GM21423 (cell line): ENCODE measurements at regions not wholly inside any gene's neighbourhood (a gene's known extent, or its start where the extent isn't known, plus 50 kb on each side); places are given as distances from the start of the nearest gene placed in this dataset.
"Not testable (repeated sequence)": the region's sequence is repeated elsewhere in the genome, so short reads cannot be mapped to it uniquely, and the experiment has no call there.

Experiments
- ATAC-seq: cut with Tn5 transposase; IDR thresholded peaks from one replicate; pipeline ENCODE4 v1.9.1; 2021; ENCODE audit warnings: mild to moderate bottlenecking, moderate library complexity; ENCODE audit not compliant: unreplicated experiment

- ATAC-seq, result no peak
Observed at GRCh38 chr6:168916576-168917211, 337.0 kb downstream of the THBS2 start.

- no peak for ATAC-seq
Observed at GRCh38 chr6:168915855-168916254, 337.8 kb downstream of the THBS2 start.

GRCh38 chr6:168915242-168915641 lies 338.4 kb downstream of the THBS2 start:
- no peak for ATAC-seq

DNA sequence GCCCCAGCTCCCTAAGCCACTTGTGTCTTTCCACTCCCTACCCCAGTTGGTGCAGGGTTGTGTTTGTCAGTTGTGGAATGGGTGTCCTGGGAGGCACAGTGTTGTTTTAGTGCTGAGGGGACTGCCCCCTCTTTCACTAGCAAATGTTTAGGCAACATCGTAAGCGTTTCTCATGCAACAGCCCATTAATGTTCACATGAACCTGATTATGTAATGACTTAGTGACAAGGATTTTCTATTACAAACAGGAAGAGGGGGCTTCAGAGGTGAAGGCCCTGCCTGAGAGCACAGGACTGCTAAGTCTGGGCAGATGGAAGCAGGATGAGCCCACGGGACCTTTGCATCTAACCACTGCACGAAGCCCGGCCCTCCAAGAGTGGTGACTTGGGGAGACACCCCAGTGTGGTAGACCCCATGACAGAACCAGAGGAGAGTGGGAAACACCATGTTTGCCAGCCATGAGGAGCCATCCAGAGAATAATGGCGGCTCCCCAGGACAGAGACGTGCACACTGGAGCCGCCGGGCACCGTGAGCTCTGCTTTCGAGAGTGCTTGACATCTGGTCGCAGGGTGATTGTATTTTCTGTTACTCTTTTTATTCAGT lies 339.7 kb downstream of the THBS2 start:
- ATAC-seq, result no peak

DNA sequence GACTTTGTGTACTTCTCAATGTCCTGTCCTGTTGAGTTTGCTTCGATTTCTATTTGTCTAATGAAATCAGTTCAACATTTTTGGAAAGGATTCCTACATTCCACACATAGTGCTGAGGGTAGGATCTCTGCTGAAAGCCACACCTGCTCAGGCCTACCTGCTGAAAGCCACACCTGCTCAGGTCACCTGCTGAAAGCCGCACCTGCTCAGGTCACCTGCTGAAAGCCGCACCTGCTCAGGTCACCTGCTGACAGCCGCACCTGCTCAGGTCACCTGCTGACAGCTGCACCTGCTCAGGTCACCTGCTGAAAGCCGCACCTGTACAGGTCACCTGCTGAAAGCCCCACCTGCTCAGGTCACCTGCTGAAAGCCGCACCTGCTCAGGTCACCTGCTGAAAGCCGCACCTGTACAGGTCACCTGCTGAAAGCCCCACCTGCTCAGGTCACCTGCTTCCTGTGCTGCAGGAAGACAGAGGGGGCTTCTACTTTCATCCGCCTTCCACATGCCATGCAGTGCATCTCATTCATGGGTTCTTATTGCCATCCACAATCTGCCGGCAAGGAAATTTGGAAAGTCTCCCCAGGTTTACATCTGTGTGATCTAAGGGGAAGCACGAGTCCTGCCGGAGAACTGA lies 340.3 kb downstream of the THBS2 start:
- ATAC-seq, result not testable (repeated sequence)

DNA sequence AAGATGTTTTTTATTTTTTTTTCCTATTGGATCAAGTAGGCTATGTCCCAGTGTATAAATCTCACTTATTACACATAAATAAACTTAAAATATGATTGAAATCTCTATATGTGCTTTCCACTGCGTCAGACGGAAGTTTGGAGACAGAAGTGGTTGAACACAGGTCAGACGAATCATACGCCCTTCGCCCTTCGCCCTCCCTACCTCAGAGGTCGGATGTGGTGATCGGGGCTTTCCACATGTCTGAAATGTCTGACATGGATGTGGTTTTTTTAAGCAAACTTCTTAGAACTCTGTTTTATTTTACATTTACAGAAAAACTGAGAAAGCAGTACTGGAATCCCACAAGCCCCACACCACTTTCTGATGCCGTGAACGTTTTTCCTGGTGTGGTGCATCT lies 344.4 kb downstream of the THBS2 start:
- ATAC-seq, result no peak

GRCh38 chr6:168908887-168909286 lies 344.8 kb downstream of the THBS2 start:
- ATAC-seq, result no peak

DNA sequence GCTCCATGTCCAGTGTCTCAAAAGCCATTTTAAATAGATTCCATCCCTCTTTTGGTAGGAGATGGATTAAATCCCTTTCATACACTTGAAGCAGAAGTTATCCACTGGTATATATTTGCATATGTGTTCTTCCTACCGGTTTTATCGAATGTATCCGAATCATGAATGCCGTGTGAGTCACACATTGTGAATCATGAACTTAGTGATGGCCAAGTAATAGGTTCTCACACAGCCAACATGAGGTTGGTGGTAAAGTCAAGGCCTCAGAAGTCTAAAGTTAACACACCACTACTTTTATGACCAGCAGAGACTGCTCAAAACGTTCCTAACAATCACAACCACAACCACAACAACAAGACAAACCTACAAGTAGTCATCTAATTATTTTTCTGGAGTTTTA lies 345.5 kb downstream of the THBS2 start:
- no peak for ATAC-seq

DNA sequence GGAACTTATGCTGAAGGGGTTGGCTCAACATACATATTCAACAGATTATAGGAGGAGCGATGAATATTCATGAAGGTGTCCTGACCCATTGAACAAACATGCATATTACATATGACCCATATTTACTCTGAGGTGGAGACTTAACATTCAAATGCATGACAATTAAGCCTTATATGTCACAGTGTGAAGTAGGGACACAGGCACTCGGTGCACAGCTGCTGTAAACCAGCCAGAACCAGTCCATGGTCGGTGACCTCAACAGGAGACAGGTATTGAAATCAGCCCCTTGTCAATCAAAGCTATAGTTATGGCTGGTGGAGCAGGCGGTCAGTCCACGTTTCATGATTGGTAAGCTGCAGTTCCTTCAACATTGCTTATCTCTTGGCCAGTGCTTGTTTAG lies 347.3 kb downstream of the THBS2 start:
- no peak for ATAC-seq

- no peak for ATAC-seq
Observed at GRCh38 chr6:168905451-168906090, 348.1 kb downstream of the THBS2 start.

GRCh38 chr6:168903613-168904345 lies 349.9 kb downstream of the THBS2 start:
- ATAC-seq, result no peak

DNA sequence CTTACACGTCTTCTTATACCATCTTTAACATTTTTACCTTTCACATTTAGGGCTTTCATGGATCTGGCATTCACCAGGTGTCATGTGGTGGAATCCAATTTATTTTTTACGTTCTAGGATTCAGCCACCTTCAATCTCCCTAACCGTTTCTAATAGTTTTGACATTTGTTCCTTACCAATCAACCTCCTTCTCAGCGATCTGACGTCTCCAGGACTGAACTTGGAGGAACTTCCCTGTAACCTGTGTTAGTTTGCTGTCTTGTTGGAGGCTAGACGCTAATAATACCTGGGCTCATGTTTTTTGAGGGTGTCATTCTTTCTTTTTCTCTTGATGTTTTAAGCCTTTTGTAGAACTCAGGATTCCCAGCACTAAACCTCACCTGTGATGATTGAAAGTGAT lies 351.6 kb downstream of the THBS2 start:
- no peak for ATAC-seq

DNA sequence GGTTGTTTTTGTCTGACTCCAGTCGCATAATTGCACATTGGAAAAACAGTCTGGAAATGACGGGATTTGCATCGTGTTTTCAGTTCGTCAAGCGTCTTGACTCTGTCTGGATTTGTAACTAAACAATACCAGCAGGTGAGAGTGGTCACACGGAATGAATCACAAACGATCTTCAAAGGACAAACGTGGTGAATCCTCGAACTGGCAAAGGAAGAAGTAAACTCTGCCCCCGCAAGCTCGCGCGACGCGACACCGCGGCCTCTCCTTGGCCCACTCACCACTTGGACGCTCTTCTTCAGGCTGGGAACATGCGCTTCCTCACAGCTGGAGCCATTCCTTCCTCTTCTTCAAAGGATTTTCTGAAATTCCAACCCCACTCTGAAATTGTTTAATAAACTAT lies 352.6 kb downstream of the THBS2 start:
- no peak for ATAC-seq

DNA sequence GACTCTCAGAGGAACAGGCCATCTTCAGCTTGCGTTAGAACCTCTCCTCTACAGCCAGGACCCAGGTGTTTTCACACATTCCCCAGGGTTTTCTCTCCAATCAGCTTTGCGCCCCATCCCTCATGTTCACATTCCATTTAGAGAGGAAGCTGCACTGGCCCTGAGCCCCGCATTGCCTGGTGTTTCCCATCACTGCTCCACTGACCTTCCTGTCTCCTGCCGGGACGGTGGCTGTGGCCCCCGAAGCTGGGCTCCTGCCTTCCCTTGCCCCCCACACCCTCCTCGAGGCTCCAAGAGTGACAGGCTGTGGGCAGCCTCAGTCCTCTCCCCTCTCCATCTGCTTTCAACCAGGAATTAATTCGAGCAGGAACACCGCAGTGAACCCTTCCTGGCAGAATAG lies 357.3 kb downstream of the THBS2 start:
- ATAC-seq, result no peak

DNA sequence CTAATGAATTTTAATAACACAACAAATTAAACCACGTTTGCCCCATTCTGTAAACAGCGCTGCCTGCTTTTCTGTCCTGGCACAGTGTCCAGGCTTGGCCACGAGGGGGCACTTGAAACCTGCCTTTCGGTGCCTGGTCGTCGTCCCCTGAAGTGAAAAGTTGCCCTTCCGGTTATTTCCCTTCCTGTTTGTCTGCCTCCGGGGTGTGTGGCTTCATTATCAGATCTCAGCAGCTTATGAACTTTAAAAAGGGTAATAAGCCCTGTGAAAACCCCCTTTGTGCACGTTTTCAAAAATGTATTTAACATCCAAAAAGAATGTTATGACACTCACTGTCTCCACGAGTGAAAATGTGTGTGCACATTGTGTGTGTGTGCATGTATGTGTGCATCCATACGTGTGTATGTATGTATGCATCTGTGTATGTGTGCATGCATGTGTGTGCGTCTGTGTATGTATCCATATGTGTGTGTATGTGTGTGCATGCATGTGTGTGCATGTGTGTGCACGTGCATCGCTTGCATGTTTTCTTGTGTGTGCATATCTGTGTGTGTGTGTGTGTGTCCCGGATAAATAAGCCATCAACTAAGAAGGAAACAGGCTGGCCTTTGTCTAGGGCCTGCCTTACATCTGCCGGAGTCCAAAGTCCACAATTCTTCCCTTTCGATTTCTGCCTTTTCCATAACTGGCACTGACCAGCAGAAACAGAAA lies 358.4 kb downstream of the THBS2 start:
- peak; percentile 99 for ATAC-seq

GRCh38 chr6:168892031-168892430 lies 361.6 kb downstream of the THBS2 start:
- ATAC-seq, result no peak

DNA sequence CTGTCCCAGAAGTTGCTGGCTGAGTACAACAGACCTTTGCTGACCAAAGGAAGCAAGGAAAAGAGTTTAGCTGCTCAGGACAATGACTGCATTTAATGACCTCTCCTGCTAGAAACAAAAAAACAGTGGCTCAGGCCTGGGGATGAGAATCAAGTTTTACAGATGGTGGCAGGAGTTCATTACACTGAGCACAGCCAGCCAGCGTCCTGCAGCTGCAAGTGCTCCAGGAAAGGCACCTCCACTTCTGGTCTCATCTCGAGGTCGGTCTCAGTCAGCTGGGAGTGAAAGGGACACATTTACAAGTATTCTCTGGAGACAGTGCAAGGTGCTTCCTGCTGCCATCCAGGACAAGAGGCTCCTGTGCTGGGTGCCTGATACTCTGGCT lies 362.7 kb downstream of the THBS2 start:
- ATAC-seq, result no peak

DNA sequence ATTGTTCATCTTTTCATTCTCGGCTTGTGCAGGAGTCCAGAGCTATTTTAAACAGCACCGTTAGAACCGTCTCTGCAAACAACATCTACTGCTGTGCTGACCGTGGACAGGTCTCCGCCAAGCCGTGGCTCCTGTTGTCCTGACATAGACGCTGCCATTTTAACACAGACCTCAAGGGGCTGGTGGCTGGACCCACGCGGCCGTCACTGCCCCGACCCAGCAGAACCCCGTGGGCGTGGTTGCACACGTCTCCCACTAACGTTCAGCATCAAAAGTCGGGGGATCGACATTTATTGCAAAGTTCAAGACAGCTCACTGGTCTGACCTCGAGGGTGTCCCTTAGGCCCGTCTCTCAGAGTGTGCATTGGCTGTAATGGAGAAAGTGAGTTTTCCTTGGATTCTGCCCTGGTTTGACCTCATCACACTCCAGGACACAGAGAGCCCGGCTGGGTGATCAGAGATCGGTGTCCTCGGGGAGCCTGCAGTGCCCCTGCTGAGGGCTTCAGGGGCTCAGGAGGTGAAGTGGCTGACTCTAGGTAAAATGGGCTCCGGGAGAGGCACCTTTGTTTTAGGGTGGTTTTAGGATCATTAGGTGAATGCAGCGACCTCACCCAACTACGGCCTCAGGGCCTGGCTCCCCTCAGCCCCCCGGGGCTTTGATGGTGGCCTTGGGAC lies 363.2 kb downstream of the THBS2 start:
- ATAC-seq, result no peak

DNA sequence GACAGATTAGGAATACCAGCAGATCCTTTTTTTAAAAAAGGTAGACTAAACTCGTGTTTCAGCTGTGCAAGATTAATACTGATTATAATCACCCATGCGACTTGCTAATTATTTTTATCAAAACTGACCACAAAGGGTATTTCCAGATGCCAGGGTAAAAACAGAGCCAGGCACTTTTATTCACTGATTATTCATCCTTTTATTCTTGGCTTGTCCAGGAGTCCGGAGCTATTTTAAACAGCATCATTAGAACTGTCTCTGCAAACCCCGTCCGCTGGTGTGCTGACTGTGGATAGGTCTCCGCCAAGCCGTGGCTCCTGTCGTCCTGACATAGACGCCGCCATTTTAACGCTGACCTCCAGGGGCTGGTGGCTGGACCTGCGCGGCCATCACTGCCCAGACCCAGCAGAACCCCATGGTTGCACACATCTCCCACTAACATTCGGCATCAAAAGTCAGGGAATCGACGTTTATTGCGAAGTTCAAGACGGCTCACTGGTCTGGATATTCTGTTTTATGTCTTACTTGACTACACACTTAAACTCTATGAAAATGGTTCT lies 364.8 kb downstream of the THBS2 start:
- ATAC-seq, result no peak

GRCh38 chr6:168888102-168888501 lies 365.5 kb downstream of the THBS2 start:
- no peak for ATAC-seq
